NB4 (cell line): ENCODE measurements at regions not wholly inside any gene's neighbourhood (a gene's known extent, or its start where the extent isn't known, plus 50 kb on each side); places are given as distances from the start of the nearest gene placed in this dataset.

Experiments used
- DNase-seq: peaks from one replicate; pipeline ENCODE4 v3.0.0; 2010; ENCODE audit warnings: low read depth
- H3K4me3 ChIP-seq: one replicate; pipeline ENCODE4 v1.5.1; 2011; ENCODE audit warnings: mild to moderate bottlenecking, low read depth, low read length, moderate library complexity
- MYC ChIP-seq: IDR thresholded peaks from 2 replicates; pipeline ENCODE4 v1.6.1; 2011; ENCODE audit warnings: low read depth, low read length
- POLR2A ChIP-seq: IDR thresholded peaks from 2 replicates; pipeline ENCODE4 v1.6.1; 2011; ENCODE audit warnings: mild to moderate bottlenecking; ENCODE audit not compliant: insufficient read length; ENCODE audit errors: extremely low read depth
- TF ChIP-seq, protein P1 (sequence below): IDR thresholded peaks from 2 replicates; pipeline ENCODE4 v1.6.1; 2011; ENCODE audit warnings: low read depth, low read length
- TF ChIP-seq, protein P2 (sequence below): IDR thresholded peaks from one replicate; pipeline ENCODE4 v1.5.1; 2012; ENCODE audit warnings: low read depth, low read length

DNA sequence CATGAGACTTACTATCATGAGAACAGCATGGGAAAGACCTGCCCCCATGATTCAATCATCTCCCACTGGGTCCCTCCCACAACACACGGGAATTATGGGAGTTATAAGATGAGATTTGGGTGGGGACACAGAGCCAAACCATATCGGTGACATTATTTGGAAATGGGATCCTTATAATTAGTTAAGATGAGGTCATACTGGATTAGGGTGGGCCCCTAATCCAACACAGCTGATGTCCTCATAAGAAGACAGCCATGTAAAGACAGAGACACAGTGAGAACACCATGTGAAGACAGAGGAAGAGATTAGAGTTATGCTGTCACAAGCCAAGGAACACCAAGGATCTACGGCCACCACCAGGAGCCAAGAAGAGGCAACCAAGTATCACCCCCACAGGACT is 161.7 kb downstream of the SPTSSA start:
- no peak for DNase-seq
- no peak overlapping the region for H3K4me3 ChIP-seq
- no peak for TF ChIP-seq MYC
- TF ChIP-seq, protein P1, sequence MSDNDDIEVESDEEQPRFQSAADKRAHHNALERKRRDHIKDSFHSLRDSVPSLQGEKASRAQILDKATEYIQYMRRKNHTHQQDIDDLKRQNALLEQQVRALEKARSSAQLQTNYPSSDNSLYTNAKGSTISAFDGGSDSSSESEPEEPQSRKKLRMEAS, result no peak
- no peak for TF ChIP-seq POLR2A
- TF ChIP-seq, protein P2, sequence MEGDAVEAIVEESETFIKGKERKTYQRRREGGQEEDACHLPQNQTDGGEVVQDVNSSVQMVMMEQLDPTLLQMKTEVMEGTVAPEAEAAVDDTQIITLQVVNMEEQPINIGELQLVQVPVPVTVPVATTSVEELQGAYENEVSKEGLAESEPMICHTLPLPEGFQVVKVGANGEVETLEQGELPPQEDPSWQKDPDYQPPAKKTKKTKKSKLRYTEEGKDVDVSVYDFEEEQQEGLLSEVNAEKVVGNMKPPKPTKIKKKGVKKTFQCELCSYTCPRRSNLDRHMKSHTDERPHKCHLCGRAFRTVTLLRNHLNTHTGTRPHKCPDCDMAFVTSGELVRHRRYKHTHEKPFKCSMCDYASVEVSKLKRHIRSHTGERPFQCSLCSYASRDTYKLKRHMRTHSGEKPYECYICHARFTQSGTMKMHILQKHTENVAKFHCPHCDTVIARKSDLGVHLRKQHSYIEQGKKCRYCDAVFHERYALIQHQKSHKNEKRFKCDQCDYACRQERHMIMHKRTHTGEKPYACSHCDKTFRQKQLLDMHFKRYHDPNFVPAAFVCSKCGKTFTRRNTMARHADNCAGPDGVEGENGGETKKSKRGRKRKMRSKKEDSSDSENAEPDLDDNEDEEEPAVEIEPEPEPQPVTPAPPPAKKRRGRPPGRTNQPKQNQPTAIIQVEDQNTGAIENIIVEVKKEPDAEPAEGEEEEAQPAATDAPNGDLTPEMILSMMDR, result no peak

- TF ChIP-seq MYC, result no peak
- TF ChIP-seq, protein P2, result no peak
- TF ChIP-seq, protein P1, result no peak
- TF ChIP-seq POLR2A, result no peak
- H3K4me3 ChIP-seq, result no peak overlapping the region
- DNase-seq, result no peak
Observed at GRCh38 chr14:34299360-34299759, 162.7 kb downstream of the SPTSSA start.

DNA sequence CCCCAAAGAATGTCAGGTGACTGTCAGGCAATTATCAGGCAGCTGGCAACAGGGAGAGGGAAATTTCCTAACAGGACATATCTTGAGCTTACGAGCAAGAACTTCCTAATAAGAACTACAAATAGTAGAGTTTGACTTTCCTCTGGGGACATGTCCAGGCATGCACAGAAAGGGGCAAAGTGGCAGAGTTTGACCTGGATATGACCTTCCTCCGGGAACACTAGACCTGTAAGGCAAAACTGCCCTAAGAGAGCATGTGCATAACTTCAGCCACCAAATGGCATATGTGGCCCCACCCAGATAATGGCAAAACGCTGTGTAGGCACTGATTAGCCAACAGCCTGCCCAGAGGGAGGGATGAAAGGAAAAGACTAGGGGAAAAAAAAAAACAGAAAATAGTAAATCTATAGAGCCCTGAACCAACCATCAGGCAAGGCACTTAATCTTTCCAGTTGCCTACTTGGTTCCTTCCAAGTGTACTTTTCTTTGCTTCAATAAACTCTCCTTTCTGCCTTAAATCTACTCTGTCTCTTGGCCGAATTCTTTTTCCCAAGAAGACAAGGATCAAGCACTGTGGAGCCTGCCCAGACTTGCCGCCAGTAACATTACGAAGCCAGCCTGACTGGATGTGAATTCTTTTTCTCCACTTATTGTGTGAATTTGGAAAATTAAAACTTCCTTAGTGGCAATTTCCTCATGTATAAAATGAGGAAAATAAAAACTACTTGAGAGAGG is 164.1 kb downstream of the SPTSSA start:
- no peak for DNase-seq
- TF ChIP-seq, protein P1, result no peak
- TF ChIP-seq POLR2A (no peak), MYC (no peak)
- TF ChIP-seq, protein P2, result no peak
- no peak overlapping the region for H3K4me3 ChIP-seq

GRCh38 chr14:34283590-34283989 is 178.4 kb downstream of the SPTSSA start:
- DNase-seq, result no peak
- TF ChIP-seq POLR2A (no peak), MYC (no peak)
- TF ChIP-seq, protein P2, result no peak
- TF ChIP-seq, protein P1, result no peak
- no peak overlapping the region for H3K4me3 ChIP-seq

- no peak for TF ChIP-seq POLR2A
- TF ChIP-seq, protein P2, result no peak
- TF ChIP-seq MYC, result no peak
- TF ChIP-seq, protein P1, result no peak
- no peak overlapping the region for H3K4me3 ChIP-seq
- no peak for DNase-seq
Observed at GRCh38 chr14:34277191-34277590, 184.8 kb downstream of the SPTSSA start.
